Psoas muscle (tissue), 7 donors: ENCODE measurements at regions not wholly inside any gene's neighbourhood (a gene's known extent, or its start where the extent isn't known, plus 50 kb on each side); places are given as distances from the start of the nearest gene placed in this dataset.
"Not testable (repeated sequence)": the region's sequence is repeated elsewhere in the genome, so short reads cannot be mapped to it uniquely, and the experiment has no call there.

Experiments
- ATAC-seq, 4 donors: fragments of 200-7000 bp; cut with Tn5 transposase; one replicate each; pipeline ENCODE4 v1.9.1; 2020; ENCODE audit warnings: moderate library complexity in 3 of 4, mild to moderate bottlenecking in 2 of 4
- DNase-seq, 2 donors: peaks; one replicate each; pipeline ENCODE4 v3.0.0-alpha.2; 2020
- H3K27ac ChIP-seq: fragments of 200-600 bp; one replicate; pipeline ENCODE4 v1.8.0; 2022
- H3K27me3 ChIP-seq, 3 donors: fragments of 200-600 bp in 1 of 3; one replicate each; pipeline versions ENCODE4 v1.6.1 to v1.8.0; 2013 to 2022; ENCODE audit warnings: low read length in 2 of 3, mild to moderate bottlenecking in 2 of 3, moderate library complexity in 1 of 3; ENCODE audit not compliant: insufficient read depth in 3 of 3
- H3K36me3 ChIP-seq, 2 donors: fragments of 200-600 bp in 1 of 2; one replicate each; pipeline versions ENCODE4 v1.6.1 to v1.8.0; 2013 to 2022; ENCODE audit warnings: low read depth in 1 of 2, mild to moderate bottlenecking in 1 of 2, moderate library complexity in 1 of 2; ENCODE audit not compliant: insufficient read depth in 1 of 2
- H3K4me1 ChIP-seq: fragments of 200-600 bp; one replicate; pipeline ENCODE4 v1.8.0; 2022
- H3K4me3 ChIP-seq: fragments of 200-600 bp; one replicate; pipeline ENCODE4 v1.8.0; 2022; ENCODE audit warnings: mild to moderate bottlenecking
- H3K9me3 ChIP-seq: fragments of 200-600 bp; one replicate; pipeline ENCODE4 v1.8.0; 2022
- WGBS, 3 donors: extraction: QIAGEN DNeasy Blood & Tissue Kit; methylation state at CpG; one replicate each; pipeline versions ENCODE4 v1.1.6 to v1.1.7; 2013; 5-methylcytosine and 5-hydroxymethylcytosine counted together
- intact Hi-C, 2 donors: fragments of 100-400 bp; cut with DNase I; formaldehyde crosslinking; loops; one replicate each; pipeline versions ENCODE4 v1.11.0 to v1.14.2; 2022
- TF ChIP-seq, protein P1 (sequence below): fragments of 200-600 bp; IDR thresholded peaks from one replicate; pipeline ENCODE4 v1.8.0; 2022; ENCODE audit warnings: antibody characterized with exemption
- donor health status: healthy with polysubstance abuse.
- donor health status: DM: no; HTN: no; CAD: no; lungs with moderate emphysema.
- donor health status: Bipolar disorder and iron deficiency.
- donor health status: healthy.
- donor health status: DM: yes; HTN: yes; CAD: no.
- donor health status: DM: no; HTN: no; CAD: no.
- donor health status: DM: yes; HTN: yes; CAD: no.

DNA sequence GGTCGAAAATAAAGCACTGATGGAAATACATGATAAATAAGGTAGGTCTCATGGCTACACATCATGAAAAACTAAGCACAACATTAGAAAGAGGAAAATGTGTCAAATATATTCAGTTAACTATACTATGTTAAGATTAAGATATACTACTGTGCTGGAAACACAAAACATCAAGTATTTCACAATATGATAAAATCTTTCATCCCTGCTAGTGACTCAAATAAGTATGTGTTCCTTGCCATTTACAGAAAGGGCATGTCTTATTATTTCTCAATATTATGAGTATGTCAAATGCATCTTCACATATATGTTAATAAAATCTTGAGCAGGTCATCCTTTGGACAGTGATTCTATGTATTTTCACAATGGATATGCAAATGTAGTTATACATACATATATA, 1260.1 kb upstream of the ADGRL2 start:
- Histone ChIP-seq H3K36me3 (no peaks in the 10 kb centered on the region), H3K4me1 (no peaks in the 10 kb centered on the region), H3K27me3 (peaks cover 0 to 2% (median 0%) of the 10 kb centered on the region in 3 donors), H3K4me3 (no peak overlapping the region), H3K9me3 (no peaks in the 10 kb centered on the region), H3K27ac (no peak overlapping the region)
- DNase-seq (no peak), ATAC-seq (no peak)
- 77 to 94% (median 85%) methylated on average over 1 of the region's 1 CpG for WGBS, 3 donors
- TF ChIP-seq, protein P1, sequence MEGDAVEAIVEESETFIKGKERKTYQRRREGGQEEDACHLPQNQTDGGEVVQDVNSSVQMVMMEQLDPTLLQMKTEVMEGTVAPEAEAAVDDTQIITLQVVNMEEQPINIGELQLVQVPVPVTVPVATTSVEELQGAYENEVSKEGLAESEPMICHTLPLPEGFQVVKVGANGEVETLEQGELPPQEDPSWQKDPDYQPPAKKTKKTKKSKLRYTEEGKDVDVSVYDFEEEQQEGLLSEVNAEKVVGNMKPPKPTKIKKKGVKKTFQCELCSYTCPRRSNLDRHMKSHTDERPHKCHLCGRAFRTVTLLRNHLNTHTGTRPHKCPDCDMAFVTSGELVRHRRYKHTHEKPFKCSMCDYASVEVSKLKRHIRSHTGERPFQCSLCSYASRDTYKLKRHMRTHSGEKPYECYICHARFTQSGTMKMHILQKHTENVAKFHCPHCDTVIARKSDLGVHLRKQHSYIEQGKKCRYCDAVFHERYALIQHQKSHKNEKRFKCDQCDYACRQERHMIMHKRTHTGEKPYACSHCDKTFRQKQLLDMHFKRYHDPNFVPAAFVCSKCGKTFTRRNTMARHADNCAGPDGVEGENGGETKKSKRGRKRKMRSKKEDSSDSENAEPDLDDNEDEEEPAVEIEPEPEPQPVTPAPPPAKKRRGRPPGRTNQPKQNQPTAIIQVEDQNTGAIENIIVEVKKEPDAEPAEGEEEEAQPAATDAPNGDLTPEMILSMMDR, result no peak
- intact Hi-C loops, result no loop called here

DNA sequence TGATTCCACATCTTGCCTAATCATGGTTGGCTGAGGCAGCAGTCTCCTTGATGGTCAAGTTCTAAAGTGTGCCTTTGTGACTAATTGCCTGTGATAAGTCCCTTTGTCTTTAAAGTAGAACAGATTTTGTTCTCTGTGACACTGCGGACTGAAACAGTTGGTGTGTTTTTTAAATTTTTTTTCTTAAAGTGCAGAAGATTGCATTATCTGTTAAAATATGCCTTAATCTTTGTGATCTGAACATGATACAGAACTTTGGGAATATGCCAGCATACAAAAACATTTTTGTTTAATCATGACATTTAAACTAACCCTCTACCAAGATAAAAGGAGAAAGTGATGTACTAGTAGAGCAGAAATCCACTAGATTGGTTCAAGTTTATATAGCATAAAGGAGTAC, 1260.6 kb upstream of the ADGRL2 start:
- H3K27ac ChIP-seq, result no peak overlapping the region
- H3K27me3 ChIP-seq, result peaks cover 0 to 2% (median 0%) of the 10 kb centered on the region in 3 donors
- no peaks in the 10 kb centered on the region for H3K4me1 ChIP-seq
- DNase-seq (no peak), ATAC-seq (no peak)
- no peaks in the 10 kb centered on the region for H3K9me3 ChIP-seq
- no peaks in the 10 kb centered on the region for H3K36me3 ChIP-seq
- TF ChIP-seq, protein P1, result no peak
- intact Hi-C loops, result no loop called here
- 65 to 70% (median 67%) methylated on average over 1 of the region's 1 CpG for WGBS, 3 donors
- no peak overlapping the region for H3K4me3 ChIP-seq

DNA sequence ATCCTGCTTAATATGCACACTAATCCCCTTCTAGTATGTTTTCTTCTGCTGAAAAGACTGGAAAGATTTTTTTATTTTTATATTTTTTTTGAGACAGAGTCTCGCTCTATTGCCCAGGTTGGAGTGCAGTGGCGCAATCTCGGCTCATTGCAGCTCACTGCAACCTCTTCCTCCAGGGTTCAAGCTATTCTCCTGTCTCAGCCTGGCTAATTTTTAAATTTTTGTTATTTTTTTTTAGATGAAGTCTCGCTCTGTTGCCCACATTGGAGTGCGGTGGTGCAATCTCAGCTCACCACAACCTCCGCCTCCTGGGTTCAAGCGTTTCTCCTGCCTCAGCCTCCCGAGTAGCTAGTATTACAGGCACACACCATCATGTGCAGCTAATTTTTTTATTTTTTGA, 1261.4 kb upstream of the ADGRL2 start:
- H3K4me3 ChIP-seq, H3K4me1 ChIP-seq, intact Hi-C loops, H3K27ac ChIP-seq, H3K27me3 ChIP-seq, DNase-seq, H3K9me3 ChIP-seq, ATAC-seq, H3K36me3 ChIP-seq: not testable (repeated sequence)
- 95 to 98% (median 97%) methylated on average over 8 of the region's 8 CpGs for WGBS, 3 donors

DNA sequence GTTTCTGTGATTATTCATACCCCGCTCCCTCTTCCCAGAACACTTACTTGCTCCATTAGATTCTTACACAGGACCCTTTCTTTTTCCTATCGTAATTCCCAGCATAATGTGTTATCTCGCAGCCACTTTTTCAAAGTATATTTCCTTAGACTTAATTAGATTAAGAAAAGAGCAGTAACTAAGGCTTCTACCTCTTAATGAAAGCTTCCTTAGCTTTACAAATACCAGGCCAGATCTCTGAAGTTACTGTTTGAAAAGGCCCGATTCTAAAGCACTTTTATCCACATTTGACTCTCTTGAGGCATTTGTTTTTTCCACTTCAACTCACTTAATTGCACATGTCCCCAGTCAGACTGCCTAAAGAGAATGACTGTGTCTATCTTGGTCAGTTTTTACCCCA, 1264.3 kb upstream of the ADGRL2 start:
- TF ChIP-seq, protein P1, result no peak
- Histone ChIP-seq H3K27me3 (peaks cover 0 to 2% (median 0%) of the 10 kb centered on the region in 3 donors), H3K27ac (no peak overlapping the region), H3K4me1 (no peaks in the 10 kb centered on the region), H3K4me3 (no peak overlapping the region), H3K36me3 (no peaks in the 10 kb centered on the region), H3K9me3 (no peaks in the 10 kb centered on the region)
- WGBS, 3 donors, result 90 to 94% (median 91%) methylated on average over 4 of the region's 4 CpGs
- DNase-seq (no peak), ATAC-seq (no peak)
- intact Hi-C loops, result no loop called here

DNA sequence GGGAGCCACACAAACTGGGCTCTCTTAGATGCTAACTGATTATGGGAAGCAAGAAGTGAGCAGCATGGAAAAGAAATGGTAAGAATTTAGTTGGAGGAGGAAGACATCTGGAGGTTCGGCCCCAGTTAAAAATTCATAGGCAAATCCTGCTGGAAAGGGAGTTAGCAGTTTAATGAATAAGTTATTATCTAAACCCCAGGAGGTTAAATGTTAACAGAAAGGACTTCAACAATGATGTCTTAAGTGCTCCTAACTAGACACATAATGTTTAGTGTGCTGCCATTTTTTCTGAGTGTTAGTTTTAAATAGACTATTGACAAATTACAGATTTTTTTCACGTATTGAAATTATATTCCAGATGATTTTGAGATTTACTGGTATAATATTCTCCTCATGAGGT, 1265.3 kb upstream of the ADGRL2 start:
- H3K27me3 ChIP-seq, result peaks cover 0 to 2% (median 0%) of the 10 kb centered on the region in 3 donors
- intact Hi-C loops, result no loop called here
- no peak overlapping the region for H3K27ac ChIP-seq
- H3K4me1 ChIP-seq, result no peaks in the 10 kb centered on the region
- no peaks in the 10 kb centered on the region for H3K36me3 ChIP-seq
- 70 to 82% (median 71%) methylated on average over 2 of the region's 2 CpGs for WGBS, 3 donors
- TF ChIP-seq, protein P1, result no peak
- no peaks in the 10 kb centered on the region for H3K9me3 ChIP-seq
- ATAC-seq (no peak), DNase-seq (no peak)
- no peak overlapping the region for H3K4me3 ChIP-seq
